ENCODE measurements at regions not wholly inside any gene's neighbourhood (a gene's known extent, or its start where the extent isn't known, plus 50 kb on each side); places are given as distances from the start of the nearest gene placed in this dataset.

DNA sequence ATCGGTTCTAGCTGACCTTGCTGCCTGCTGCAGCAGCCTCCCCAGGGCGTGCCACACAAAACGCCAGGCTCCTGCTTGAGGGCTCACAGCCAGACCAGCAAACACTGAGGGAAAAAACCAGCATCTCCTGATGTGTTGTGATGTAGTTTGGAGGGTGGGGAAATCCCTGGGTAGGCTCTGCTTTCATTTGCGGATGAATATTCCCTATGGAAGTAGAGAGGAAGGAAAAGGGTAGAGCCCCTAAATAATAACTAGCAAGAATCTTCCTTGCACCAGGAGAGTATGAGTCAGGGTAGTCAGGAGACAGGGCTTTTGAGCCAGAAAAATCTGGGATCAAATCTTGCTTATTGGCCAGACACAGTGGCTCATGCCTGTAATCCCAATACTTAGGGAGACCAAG lies 545.3 kb downstream of the RFC3 start:
- Histone ChIP-seq H3K27me3 (ENCODE audit: insufficient read depth, low read length) (no peaks in the 10 kb centered on the region), H3K4me1 (ENCODE audit: control insufficient read depth in 1 of 2, insufficient read depth in 2 of 2, low read length in 2 of 2) (peaks cover 0 to 14% of the 10 kb centered on the region in 2 experiments; a peak in 1 of 4 replicates), H3K27ac (ENCODE audit: low read depth, low read length) (no peak overlapping the region), H3K4me3 (replicated peaks in 1 of 2; ENCODE audit: low read depth in 1 of 2, low read length in 2 of 2) (no peak overlapping the region), H3K4me2 (ENCODE audit: low read length) (no peak overlapping the region), H3K79me2 (ENCODE audit: insufficient read depth, low read length) (no peaks in the 10 kb centered on the region), H3K9ac (ENCODE audit: low read length) (no peak overlapping the region), H3K9me2 (ENCODE audit: insufficient read depth) (no peaks in the 10 kb centered on the region), H4K20me1 (ENCODE audit: insufficient read depth) (no peaks in the 10 kb centered on the region), H3K9me3 (ENCODE audit: control insufficient read depth in 1 of 2, insufficient read depth in 1 of 2, low read depth in 1 of 2, low read length in 2 of 2) (no peaks in the 10 kb centered on the region), H2AFZ (ENCODE audit: low read depth, low read length, poor library complexity, severe bottlenecking) (no peak overlapping the region), H3K36me3 (ENCODE audit: control insufficient read depth in 1 of 2, insufficient read depth in 2 of 2, low read length in 2 of 2) (no peaks in the 10 kb centered on the region)
- no peak for TF ChIP-seq RAD21 (IDR thresholded peaks at IDR 0.05; ENCODE audit: low read depth)
- no peak for TF ChIP-seq EZH2 (IDR thresholded peaks at IDR 0.05)
- TF ChIP-seq SP1 (IDR thresholded peaks at IDR 0.05; ENCODE audit: low read depth), result no peak
- TF ChIP-seq REST (IDR thresholded peaks at IDR 0.05; ENCODE audit: low read depth), result no peak
- TF ChIP-seq, protein P1, sequence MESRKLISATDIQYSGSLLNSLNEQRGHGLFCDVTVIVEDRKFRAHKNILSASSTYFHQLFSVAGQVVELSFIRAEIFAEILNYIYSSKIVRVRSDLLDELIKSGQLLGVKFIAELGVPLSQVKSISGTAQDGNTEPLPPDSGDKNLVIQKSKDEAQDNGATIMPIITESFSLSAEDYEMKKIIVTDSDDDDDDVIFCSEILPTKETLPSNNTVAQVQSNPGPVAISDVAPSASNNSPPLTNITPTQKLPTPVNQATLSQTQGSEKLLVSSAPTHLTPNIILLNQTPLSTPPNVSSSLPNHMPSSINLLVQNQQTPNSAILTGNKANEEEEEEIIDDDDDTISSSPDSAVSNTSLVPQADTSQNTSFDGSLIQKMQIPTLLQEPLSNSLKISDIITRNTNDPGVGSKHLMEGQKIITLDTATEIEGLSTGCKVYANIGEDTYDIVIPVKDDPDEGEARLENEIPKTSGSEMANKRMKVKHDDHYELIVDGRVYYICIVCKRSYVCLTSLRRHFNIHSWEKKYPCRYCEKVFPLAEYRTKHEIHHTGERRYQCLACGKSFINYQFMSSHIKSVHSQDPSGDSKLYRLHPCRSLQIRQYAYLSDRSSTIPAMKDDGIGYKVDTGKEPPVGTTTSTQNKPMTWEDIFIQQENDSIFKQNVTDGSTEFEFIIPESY (IDR thresholded peaks at IDR 0.05; ENCODE audit: extremely low read depth, insufficient replicate concordance, low read length), result no peak
- TF ChIP-seq JUND (IDR thresholded peaks at IDR 0.05), result no peak
- TF ChIP-seq SRF (IDR thresholded peaks at IDR 0.05; ENCODE audit: low read depth), result no peak
- no peak for TF ChIP-seq ZFX (IDR thresholded peaks at IDR 0.05)
- TF ChIP-seq TCF7L2 (IDR thresholded peaks at IDR 0.05; ENCODE audit: borderline replicate concordance, extremely low read depth, insufficient read depth, insufficient read length), result no peak
- no peak for TF ChIP-seq SIN3A (IDR thresholded peaks at IDR 0.05; ENCODE audit: low read depth)
- TF ChIP-seq EZH2phosphoT487 (IDR thresholded peaks at IDR 0.05; ENCODE audit: borderline replicate concordance), result no peak
- TF ChIP-seq, protein P2, sequence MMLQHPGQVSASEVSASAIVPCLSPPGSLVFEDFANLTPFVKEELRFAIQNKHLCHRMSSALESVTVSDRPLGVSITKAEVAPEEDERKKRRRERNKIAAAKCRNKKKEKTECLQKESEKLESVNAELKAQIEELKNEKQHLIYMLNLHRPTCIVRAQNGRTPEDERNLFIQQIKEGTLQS (IDR thresholded peaks at IDR 0.05), result no peak
- no peak for TF ChIP-seq FOSL1 (IDR thresholded peaks at IDR 0.05; ENCODE audit: low read depth)
- no peak for TF ChIP-seq CBX3 (IDR thresholded peaks at IDR 0.05; ENCODE audit: low read depth)
- TF ChIP-seq POLR2AphosphoS5 (IDR thresholded peaks at IDR 0.05; ENCODE audit: low read depth, low read length), result no peak
- TF ChIP-seq, protein P3, sequence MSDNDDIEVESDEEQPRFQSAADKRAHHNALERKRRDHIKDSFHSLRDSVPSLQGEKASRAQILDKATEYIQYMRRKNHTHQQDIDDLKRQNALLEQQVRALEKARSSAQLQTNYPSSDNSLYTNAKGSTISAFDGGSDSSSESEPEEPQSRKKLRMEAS (IDR thresholded peaks at IDR 0.05), result no peak
- TF ChIP-seq EGR1 (IDR thresholded peaks at IDR 0.05; ENCODE audit: low read depth), result no peak
- no peak for TF ChIP-seq ELF1 (IDR thresholded peaks at IDR 0.05; ENCODE audit: borderline replicate concordance, low read depth)
- no peak for TF ChIP-seq ZNF274 (IDR thresholded peaks at IDR 0.05; ENCODE audit: low read depth, low read length)
- TF ChIP-seq YY1 (IDR thresholded peaks at IDR 0.05; ENCODE audit: extremely low read depth, insufficient replicate concordance, low read depth, low read length), result no peak
- intact Hi-C loops (cut with micrococcal nuclease), result no loop called here
- POLR2A ChIA-PET, result no interaction called here
- DNase-seq (ENCODE audit: low read depth, low spot score) (no peak), ATAC-seq (no peak)
- CTCF ChIA-PET, result no interaction called here
- RAD21 ChIA-PET (ENCODE audit: low non-redundant PET in 1 of 2, low total read pairs in 2 of 2, uncharacterized antibody in 2 of 2, unreplicated experiment in 2 of 2), result no interaction called here
- BruUV-seq (replicated peaks), result no TSS peak
